ENCODE measurements at regions not wholly inside any gene's neighbourhood (a gene's known extent, or its start where the extent isn't known, plus 50 kb on each side); places are given as distances from the start of the nearest gene placed in this dataset.

- H3K27ac ChIP-seq (ENCODE audit: low read depth, low read length) = no peak overlapping the region
- peaks cover 0 to 3% of the 10 kb centered on the region in 2 experiments for H3K4me1 ChIP-seq (ENCODE audit: control insufficient read depth in 1 of 2, insufficient read depth in 2 of 2, low read length in 2 of 2)
- no peak overlapping the region for H3K4ac ChIP-seq (ENCODE audit: low read depth, low read length)
- no peak overlapping the region for H3K4me3 ChIP-seq (ENCODE audit: low read depth, low read length)
- no peak overlapping the region for H2BK120ac ChIP-seq (ENCODE audit: insufficient read depth, low read length, poor library complexity)
- H2AFZ ChIP-seq (ENCODE audit: insufficient read depth, low read length, poor library complexity) = no peak overlapping the region
- WGBS (ENCODE audit: extremely low coverage, insufficient coverage, insufficient read length) = no CpG with 5 or more reads among the region's 6 CpGs
- no peak overlapping the region for H3K18ac ChIP-seq (ENCODE audit: low read length)
- no peak overlapping the region for H3K14ac ChIP-seq (ENCODE audit: low read length)
- H3K4me2 ChIP-seq (ENCODE audit: low read length) = no peak overlapping the region
- H3K36me3 ChIP-seq (ENCODE audit: control insufficient read depth in 1 of 2, insufficient read depth in 2 of 2, low read length in 2 of 2) = no peaks in the 10 kb centered on the region
- H4K8ac ChIP-seq (ENCODE audit: low read depth, low read length) = no peak overlapping the region
- no peak overlapping the region for H2BK5ac ChIP-seq (ENCODE audit: low read depth, low read length, poor library complexity)
- H3K9me3 ChIP-seq (ENCODE audit: insufficient read depth, low read depth, low read length) = no peaks in the 10 kb centered on the region
- no peak overlapping the region for H2BK12ac ChIP-seq (ENCODE audit: low read length)
- no peaks in the 10 kb centered on the region for H3K79me1 ChIP-seq (ENCODE audit: low read length)
- DNase-seq = no peak
- no peak overlapping the region for H4K91ac ChIP-seq (ENCODE audit: low read depth, low read length)
- no peak overlapping the region for H3K23ac ChIP-seq (ENCODE audit: low read length)
- no peak overlapping the region for H2AK5ac ChIP-seq (ENCODE audit: low read length)
- no peaks in the 10 kb centered on the region for H3K79me2 ChIP-seq (ENCODE audit: control insufficient read depth, insufficient read depth, low read length, poor library complexity)
- no peak overlapping the region for H4K12ac ChIP-seq (ENCODE audit: low read depth, low read length)
- no peaks in the 10 kb centered on the region for H3K27me3 ChIP-seq (ENCODE audit: insufficient read depth, low read length)
- no peak overlapping the region for H3K9ac ChIP-seq (ENCODE audit: low read length)
These were observed 127.4 kb downstream of the WT1 start for GRCh38 chr11:32307913-32308312.

GRCh38 chr11:32309530-32310213 lies 125.7 kb downstream of the WT1 start:
- Histone ChIP-seq H3K4me1 (ENCODE audit: control insufficient read depth in 1 of 2, insufficient read depth in 2 of 2, low read length in 2 of 2) (peaks cover 0 to 7% of the 10 kb centered on the region in 2 experiments), H3K4ac (ENCODE audit: low read depth, low read length) (no peak overlapping the region), H3K27ac (ENCODE audit: low read depth, low read length) (no peak overlapping the region), H2AK5ac (ENCODE audit: low read length) (no peak overlapping the region), H3K9ac (ENCODE audit: low read length) (no peak overlapping the region), H3K79me2 (ENCODE audit: control insufficient read depth, insufficient read depth, low read length, poor library complexity) (no peaks in the 10 kb centered on the region), H2BK12ac (ENCODE audit: low read length) (no peak overlapping the region), H2AFZ (ENCODE audit: insufficient read depth, low read length, poor library complexity) (no peak overlapping the region), H3K18ac (ENCODE audit: low read length) (no peak overlapping the region), H3K14ac (ENCODE audit: low read length) (no peak overlapping the region), H2BK120ac (ENCODE audit: insufficient read depth, low read length, poor library complexity) (no peak overlapping the region), H4K12ac (ENCODE audit: low read depth, low read length) (no peak overlapping the region), H3K23ac (ENCODE audit: low read length) (no peak overlapping the region), H4K91ac (ENCODE audit: low read depth, low read length) (no peak overlapping the region), H3K4me3 (ENCODE audit: low read depth, low read length) (no peak overlapping the region), H3K79me1 (ENCODE audit: low read length) (no peaks in the 10 kb centered on the region), H4K8ac (ENCODE audit: low read depth, low read length) (no peak overlapping the region), H3K36me3 (ENCODE audit: control insufficient read depth in 1 of 2, insufficient read depth in 2 of 2, low read length in 2 of 2) (no peaks in the 10 kb centered on the region), H2BK5ac (ENCODE audit: low read depth, low read length, poor library complexity) (no peak overlapping the region), H3K9me3 (ENCODE audit: insufficient read depth, low read depth, low read length) (no peaks in the 10 kb centered on the region), H3K27me3 (ENCODE audit: insufficient read depth, low read length) (no peaks in the 10 kb centered on the region), H3K4me2 (ENCODE audit: low read length) (no peak overlapping the region)
- no peak for DNase-seq
- no CpG with 5 or more reads among the region's 9 CpGs for WGBS (ENCODE audit: extremely low coverage, insufficient coverage, insufficient read length)

- H3K4me2 ChIP-seq (ENCODE audit: low read length) = no peak overlapping the region
- no peaks in the 10 kb centered on the region for H3K9me3 ChIP-seq (ENCODE audit: insufficient read depth, low read depth, low read length)
- H3K9ac ChIP-seq (ENCODE audit: low read length) = no peak overlapping the region
- no peaks in the 10 kb centered on the region for H3K36me3 ChIP-seq (ENCODE audit: control insufficient read depth in 1 of 2, insufficient read depth in 2 of 2, low read length in 2 of 2)
- peaks cover 0 to 7% of the 10 kb centered on the region in 2 experiments for H3K4me1 ChIP-seq (ENCODE audit: control insufficient read depth in 1 of 2, insufficient read depth in 2 of 2, low read length in 2 of 2)
- no peak overlapping the region for H3K4ac ChIP-seq (ENCODE audit: low read depth, low read length)
- H4K12ac ChIP-seq (ENCODE audit: low read depth, low read length) = no peak overlapping the region
- H3K4me3 ChIP-seq (ENCODE audit: low read depth, low read length) = no peak overlapping the region
- DNase-seq = peak in 1 of 2 donors; percentile 36
- H2BK12ac ChIP-seq (ENCODE audit: low read length) = no peak overlapping the region
- H2BK5ac ChIP-seq (ENCODE audit: low read depth, low read length, poor library complexity) = no peak overlapping the region
- no peak overlapping the region for H3K27ac ChIP-seq (ENCODE audit: low read depth, low read length)
- no peak overlapping the region for H2BK120ac ChIP-seq (ENCODE audit: insufficient read depth, low read length, poor library complexity)
- no peak overlapping the region for H3K23ac ChIP-seq (ENCODE audit: low read length)
- no peak overlapping the region for H3K18ac ChIP-seq (ENCODE audit: low read length)
- H3K27me3 ChIP-seq (ENCODE audit: insufficient read depth, low read length) = no peaks in the 10 kb centered on the region
- no peak overlapping the region for H2AFZ ChIP-seq (ENCODE audit: insufficient read depth, low read length, poor library complexity)
- H2AK5ac ChIP-seq (ENCODE audit: low read length) = no peak overlapping the region
- no peaks in the 10 kb centered on the region for H3K79me2 ChIP-seq (ENCODE audit: control insufficient read depth, insufficient read depth, low read length, poor library complexity)
- H3K79me1 ChIP-seq (ENCODE audit: low read length) = no peaks in the 10 kb centered on the region
- H4K91ac ChIP-seq (ENCODE audit: low read depth, low read length) = no peak overlapping the region
- H3K14ac ChIP-seq (ENCODE audit: low read length) = no peak overlapping the region
- no CpG with 5 or more reads among the region's 6 CpGs for WGBS (ENCODE audit: extremely low coverage, insufficient coverage, insufficient read length)
- no peak overlapping the region for H4K8ac ChIP-seq (ENCODE audit: low read depth, low read length)
These were observed 125.1 kb downstream of the WT1 start for GRCh38 chr11:32310214-32310601.

GRCh38 chr11:32311346-32312065 lies 123.8 kb downstream of the WT1 start:
- WGBS (ENCODE audit: extremely low coverage, insufficient coverage, insufficient read length) = no CpG with 5 or more reads among the region's 6 CpGs
- DNase-seq = no peak

More at GRCh38 chr11:32311346-32312065, 123.8 kb downstream of the WT1 start:
- no peak overlapping the region for H3K27ac ChIP-seq (ENCODE audit: low read depth, low read length)
- no peak overlapping the region for H3K23ac ChIP-seq (ENCODE audit: low read length)
- no peaks in the 10 kb centered on the region for H3K79me2 ChIP-seq (ENCODE audit: control insufficient read depth, insufficient read depth, low read length, poor library complexity)
- H4K91ac ChIP-seq (ENCODE audit: low read depth, low read length) = no peak overlapping the region
- peaks cover 0 to 7% of the 10 kb centered on the region in 2 experiments for H3K4me1 ChIP-seq (ENCODE audit: control insufficient read depth in 1 of 2, insufficient read depth in 2 of 2, low read length in 2 of 2)
- H3K79me1 ChIP-seq (ENCODE audit: low read length) = no peaks in the 10 kb centered on the region
- no peaks in the 10 kb centered on the region for H3K36me3 ChIP-seq (ENCODE audit: control insufficient read depth in 1 of 2, insufficient read depth in 2 of 2, low read length in 2 of 2)
- H3K27me3 ChIP-seq (ENCODE audit: insufficient read depth, low read length) = no peaks in the 10 kb centered on the region
- H3K9me3 ChIP-seq (ENCODE audit: insufficient read depth, low read depth, low read length) = no peaks in the 10 kb centered on the region
- H4K12ac ChIP-seq (ENCODE audit: low read depth, low read length) = no peak overlapping the region
- H2BK12ac ChIP-seq (ENCODE audit: low read length) = no peak overlapping the region
- peak overlapping the region; percentile 12 for H3K9ac ChIP-seq (ENCODE audit: low read length)
- no peak overlapping the region for H3K18ac ChIP-seq (ENCODE audit: low read length)
- no peak overlapping the region for H2BK5ac ChIP-seq (ENCODE audit: low read depth, low read length, poor library complexity)
- H3K4me3 ChIP-seq (ENCODE audit: low read depth, low read length) = no peak overlapping the region
- no peak overlapping the region for H4K8ac ChIP-seq (ENCODE audit: low read depth, low read length)
- H3K14ac ChIP-seq (ENCODE audit: low read length) = no peak overlapping the region
- H2AFZ ChIP-seq (ENCODE audit: insufficient read depth, low read length, poor library complexity) = no peak overlapping the region
- H3K4ac ChIP-seq (ENCODE audit: low read depth, low read length) = no peak overlapping the region
- H2BK120ac ChIP-seq (ENCODE audit: insufficient read depth, low read length, poor library complexity) = no peak overlapping the region
- H2AK5ac ChIP-seq (ENCODE audit: low read length) = no peak overlapping the region
- H3K4me2 ChIP-seq (ENCODE audit: low read length) = no peak overlapping the region

Measured in trophoblast cell (in vitro differentiated cells and primary cell).